ENCODE measurements at regions not wholly inside any gene's neighbourhood (a gene's known extent, or its start where the extent isn't known, plus 50 kb on each side); places are given as distances from the start of the nearest gene placed in this dataset.

GRCh38 chr10:83272666-83273434 is 866.5 kb upstream of the GHITM start:
- TF ChIP-seq CTCF (IDR thresholded peaks at IDR 0.05) (no peak), POLR2A (IDR thresholded peaks at IDR 0.05) (no peak)

Measured in thyroid gland (tissue), 4 donors.